GM19025 (cell line): ENCODE measurements at regions not wholly inside any gene's neighbourhood (a gene's known extent, or its start where the extent isn't known, plus 50 kb on each side); places are given as distances from the start of the nearest gene placed in this dataset.

Experiments used
- ATAC-seq: cut with Tn5 transposase; IDR thresholded peaks from one replicate; pipeline ENCODE4 v1.9.1; 2021; ENCODE audit warnings: mild to moderate bottlenecking, low read depth, moderate library complexity; ENCODE audit not compliant: unreplicated experiment

GRCh38 chr6:71476872-71477271 lies 188.3 kb downstream of the OGFRL1 start:
- ATAC-seq, result no peak

- ATAC-seq, result no peak
These were observed 190.4 kb downstream of the OGFRL1 start for GRCh38 chr6:71478834-71479541.

GRCh38 chr6:71480577-71480976 lies 192.0 kb downstream of the OGFRL1 start:
- no peak for ATAC-seq

- ATAC-seq, result no peak
These were observed 192.4 kb downstream of the OGFRL1 start for GRCh38 chr6:71481011-71481410.

GRCh38 chr6:71481801-71482200 lies 193.2 kb downstream of the OGFRL1 start:
- ATAC-seq, result no peak

- no peak for ATAC-seq
These were observed 194.1 kb downstream of the OGFRL1 start for GRCh38 chr6:71482742-71483141.

GRCh38 chr6:71486461-71486860 lies 197.8 kb downstream of the OGFRL1 start:
- ATAC-seq, result no peak

GRCh38 chr6:71488186-71488585 lies 199.6 kb downstream of the OGFRL1 start:
- peak; percentile 48 for ATAC-seq

- ATAC-seq, result no peak
These were observed 201.1 kb downstream of the OGFRL1 start for GRCh38 chr6:71489736-71490135.

- no peak for ATAC-seq
These were observed 202.3 kb downstream of the OGFRL1 start for GRCh38 chr6:71490876-71491275.

GRCh38 chr6:71491844-71492243 lies 203.2 kb downstream of the OGFRL1 start:
- no peak for ATAC-seq

- no peak for ATAC-seq
These were observed 204.1 kb downstream of the OGFRL1 start for GRCh38 chr6:71492668-71493067.

- ATAC-seq, result peak; percentile 100
These were observed 207.6 kb downstream of the OGFRL1 start for GRCh38 chr6:71496018-71496721.

GRCh38 chr6:71496722-71497033 lies 208.1 kb downstream of the OGFRL1 start:
- no peak for ATAC-seq

- no peak for ATAC-seq
These were observed 210.0 kb downstream of the OGFRL1 start for GRCh38 chr6:71498638-71499037.

GRCh38 chr6:71499667-71500066 lies 211.1 kb downstream of the OGFRL1 start:
- ATAC-seq, result no peak

- no peak for ATAC-seq
These were observed 213.6 kb downstream of the OGFRL1 start for GRCh38 chr6:71502168-71502567.

GRCh38 chr6:71502956-71503355 lies 214.3 kb downstream of the OGFRL1 start:
- ATAC-seq, result no peak

- ATAC-seq, result no peak
These were observed 218.6 kb downstream of the OGFRL1 start for GRCh38 chr6:71507183-71507582.

GRCh38 chr6:71509191-71510005 lies 220.8 kb downstream of the OGFRL1 start:
- no peak for ATAC-seq

GRCh38 chr6:71510057-71510713 lies 221.6 kb downstream of the OGFRL1 start:
- no peak for ATAC-seq
